HepG2 (cell line): ENCODE measurements at regions not wholly inside any gene's neighbourhood (a gene's known extent, or its start where the extent isn't known, plus 50 kb on each side); places are given as distances from the start of the nearest gene placed in this dataset.
"Not testable (repeated sequence)": the region's sequence is repeated elsewhere in the genome, so short reads cannot be mapped to it uniquely, and the experiment has no call there.

ENCODE experiments used
- CHD2 ChIP-seq: IDR thresholded peaks from 2 replicates; pipeline ENCODE4 v1.6.1; 2011; ENCODE audit warnings: low read depth, low read length, improper control_type of control experiment
- CTCF ChIP-seq: sonication (generic); formaldehyde crosslinking; IDR thresholded peaks from 2 replicates; pipeline ENCODE4 v1.5.0; 2020; ENCODE audit warnings: mild to moderate bottlenecking, missing genetic modification reagents, moderate library complexity
- MED13 ChIP-seq: sonication (generic); formaldehyde crosslinking; IDR thresholded peaks from 2 replicates; pipeline ENCODE4 v1.5.0; 2020; ENCODE audit warnings: missing genetic modification reagents
- REST ChIP-seq, 2 experiments: IDR thresholded peaks; 2 replicates each; pipeline ENCODE4 v1.6.1; 2011 to 2012; ENCODE audit warnings: low read length in 2 of 2, borderline replicate concordance in 1 of 2, low read depth in 1 of 2, mild to moderate bottlenecking in 1 of 2, moderate library complexity in 1 of 2

- not testable (repeated sequence) for TF ChIP-seq CHD2; MED13 (CRISPR knock-in tag); REST (IDR thresholded peaks at IDR 0.05; ENCODE audit: borderline replicate concordance in 1 of 2, low read depth in 1 of 2, low read length in 2 of 2); CTCF
These were observed 110.5 kb downstream of the RBMY1F start for GRCh38 chrY:22072270-22072669.
